Esophagus (tissue), 2 donors: ENCODE measurements at regions not wholly inside any gene's neighbourhood (a gene's known extent, or its start where the extent isn't known, plus 50 kb on each side); places are given as distances from the start of the nearest gene placed in this dataset.

ENCODE experiments used
- H3K27ac ChIP-seq, 2 donors: one replicate each; pipeline ENCODE4 v1.5.1; 2013; ENCODE audit warnings: low read depth in 2 of 2, mild to moderate bottlenecking in 2 of 2, inconsistent platforms in 1 of 2, low read length in 1 of 2, moderate library complexity in 1 of 2
- H3K27me3 ChIP-seq, 2 donors: one replicate each; pipeline ENCODE4 v1.6.1; 2013; ENCODE audit warnings: low read length in 2 of 2, control low read depth in 1 of 2, mild to moderate bottlenecking in 1 of 2; ENCODE audit not compliant: insufficient read depth in 2 of 2, control insufficient read depth in 1 of 2
- H3K36me3 ChIP-seq, 2 donors: one replicate each; pipeline ENCODE4 v1.6.1; 2013; ENCODE audit warnings: low read length in 1 of 2; ENCODE audit not compliant: control insufficient read depth in 2 of 2, insufficient read depth in 2 of 2
- H3K4me1 ChIP-seq, 2 donors: one replicate each; pipeline ENCODE4 v1.6.1; 2013; ENCODE audit warnings: low read length in 1 of 2; ENCODE audit not compliant: control insufficient read depth in 2 of 2, insufficient read depth in 2 of 2
- H3K4me3 ChIP-seq, 2 donors: one replicate each; pipeline ENCODE4 v1.5.1; 2013; ENCODE audit warnings: low read length in 2 of 2, mild to moderate bottlenecking in 2 of 2, low read depth in 1 of 2, moderate library complexity in 1 of 2
- H3K9me3 ChIP-seq, 2 donors: one replicate each; pipeline ENCODE4 v1.6.1; 2013; ENCODE audit warnings: mild to moderate bottlenecking in 2 of 2, low read depth in 1 of 2, low read length in 1 of 2, moderate library complexity in 1 of 2; ENCODE audit not compliant: control insufficient read depth in 2 of 2, insufficient read depth in 1 of 2
- WGBS, 2 donors: extraction: QIAGEN DNeasy Blood & Tissue Kit; methylation state at CpG; one replicate each; pipeline ENCODE4 v1.1.7; 2013; 5-methylcytosine and 5-hydroxymethylcytosine counted together
- donor health status: healthy with polysubstance abuse.
- donor health status: Bipolar disorder and iron deficiency.

- Histone ChIP-seq H3K4me3 (peak overlapping the region; percentile 44 to 59), H3K36me3 (no peaks in the 10 kb centered on the region), H3K27ac (peak overlapping the region; percentile 89 to 95), H3K27me3 (no peaks in the 10 kb centered on the region), H3K9me3 (no peaks in the 10 kb centered on the region), H3K4me1 (peaks cover 0 to 7% of the 10 kb centered on the region in 2 donors)
- WGBS, 2 donors, result 0% methylated on average over 26 to 31 of the region's 31 CpGs
Measured at GRCh38 chr5:81851481-81852178, 100.7 kb upstream of the SSBP2 start.

GRCh38 chr5:81850501-81851357, 99.8 kb upstream of the SSBP2 start:
- 56 to 58% methylated on average over 6 of the region's 6 CpGs for WGBS, 2 donors
- no peak overlapping the region for H3K4me3 ChIP-seq

GRCh38 chr5:81849770-81850367, 99.0 kb upstream of the SSBP2 start:
- Histone ChIP-seq H3K27me3 (no peaks in the 10 kb centered on the region), H3K4me3 (no peak overlapping the region), H3K4me1 (peaks cover 0 to 7% of the 10 kb centered on the region in 2 donors), H3K9me3 (no peaks in the 10 kb centered on the region), H3K27ac (peak overlapping the region in 1 of 2 donors; percentile 3), H3K36me3 (no peaks in the 10 kb centered on the region)
- WGBS, 2 donors, result 82 to 87% methylated on average over 4 of the region's 4 CpGs

More at GRCh38 chr5:81850501-81851357, 99.8 kb upstream of the SSBP2 start:
- Histone ChIP-seq H3K9me3 (no peaks in the 10 kb centered on the region), H3K4me1 (peaks cover 0 to 7% of the 10 kb centered on the region in 2 donors), H3K27ac (peak overlapping the region; percentile 89 to 95), H3K36me3 (no peaks in the 10 kb centered on the region), H3K27me3 (no peaks in the 10 kb centered on the region)

GRCh38 chr5:81848362-81848880, 97.5 kb upstream of the SSBP2 start:
- Histone ChIP-seq H3K27me3 (no peaks in the 10 kb centered on the region), H3K36me3 (no peaks in the 10 kb centered on the region), H3K27ac (no peak overlapping the region), H3K9me3 (no peaks in the 10 kb centered on the region), H3K4me1 (peaks cover 0 to 7% of the 10 kb centered on the region in 2 donors), H3K4me3 (no peak overlapping the region)
- 16 to 22% methylated on average over 1 of the region's 1 CpG for WGBS, 2 donors

- no peaks in the 10 kb centered on the region for H3K9me3 ChIP-seq
- 50 to 65% methylated on average over 1 of the region's 1 CpG for WGBS, 2 donors
- H3K4me3 ChIP-seq, result no peak overlapping the region
- H3K36me3 ChIP-seq, result no peaks in the 10 kb centered on the region
- no peaks in the 10 kb centered on the region for H3K27me3 ChIP-seq
- H3K27ac ChIP-seq, result no peak overlapping the region
- H3K4me1 ChIP-seq, result peaks cover 0 to 7% of the 10 kb centered on the region in 2 donors
Measured at GRCh38 chr5:81846301-81846700, 95.4 kb upstream of the SSBP2 start.

GRCh38 chr5:81843845-81844244, 92.9 kb upstream of the SSBP2 start:
- Histone ChIP-seq H3K4me1 (no peaks in the 10 kb centered on the region), H3K9me3 (no peaks in the 10 kb centered on the region), H3K27ac (no peak overlapping the region), H3K27me3 (no peaks in the 10 kb centered on the region), H3K4me3 (no peak overlapping the region), H3K36me3 (no peaks in the 10 kb centered on the region)
- 87 to 95% methylated on average over 2 of the region's 2 CpGs for WGBS, 2 donors

- no peaks in the 10 kb centered on the region for H3K9me3 ChIP-seq
- no peak overlapping the region for H3K27ac ChIP-seq
- H3K27me3 ChIP-seq, result no peaks in the 10 kb centered on the region
- WGBS, 2 donors, result 40 to 42% methylated on average over 6 of the region's 6 CpGs
- H3K36me3 ChIP-seq, result no peaks in the 10 kb centered on the region
- no peak overlapping the region for H3K4me3 ChIP-seq
- H3K4me1 ChIP-seq, result no peaks in the 10 kb centered on the region
Measured at GRCh38 chr5:81842795-81843398, 92.0 kb upstream of the SSBP2 start.

- Histone ChIP-seq H3K9me3 (no peaks in the 10 kb centered on the region), H3K4me3 (no peak overlapping the region), H3K27me3 (no peaks in the 10 kb centered on the region), H3K27ac (no peak overlapping the region), H3K4me1 (no peaks in the 10 kb centered on the region), H3K36me3 (no peaks in the 10 kb centered on the region)
- WGBS, 2 donors, result 75 to 77% methylated on average over 3 of the region's 3 CpGs
Measured at GRCh38 chr5:81839034-81839433, 88.1 kb upstream of the SSBP2 start.

- no peak overlapping the region for H3K27ac ChIP-seq
- H3K27me3 ChIP-seq, result no peaks in the 10 kb centered on the region
- no peaks in the 10 kb centered on the region for H3K4me1 ChIP-seq
- no peaks in the 10 kb centered on the region for H3K9me3 ChIP-seq
- H3K4me3 ChIP-seq, result no peak overlapping the region
- H3K36me3 ChIP-seq, result no peaks in the 10 kb centered on the region
- WGBS, 2 donors, result 64 to 72% methylated on average over 2 of the region's 2 CpGs
Measured at GRCh38 chr5:81838307-81838906, 87.5 kb upstream of the SSBP2 start.
